Activated naive CD8-positive, alpha-beta T cell treated with anti-CD3 and anti-CD28 coated beads, Interleukin-2, amount 10 ng/mL, durations not matched to agents 7 days and 5 days (primary cell): ENCODE measurements at regions not wholly inside any gene's neighbourhood (a gene's known extent, or its start where the extent isn't known, plus 50 kb on each side); places are given as distances from the start of the nearest gene placed in this dataset.

Experiments used
- ATAC-seq: fragments of 150-1000 bp; cut with Tn5 transposase; one replicate; pipeline ENCODE4 v1.10.0; 2021; ENCODE audit warnings: low read depth, moderate library complexity
- POLR2A ChIA-PET: fragments of 350-600 bp; sonication (Branson Sonifier 250); formaldehyde crosslinking; loops from one replicate; lab custom pipeline; 2021; ENCODE audit warnings: antibody characterized with exemption; lab: Charles Lee
- DNase-seq: peaks from one replicate; pipeline ENCODE4 v3.0.0; 2021
- H3K27ac Mint-ChIP-seq: one replicate; pipeline ENCODE4 v1.8.0; 2022; ENCODE audit warnings: mild to moderate bottlenecking, mixed read lengths
- H3K27me3 Mint-ChIP-seq: one replicate; pipeline ENCODE4 v1.8.0; 2022; ENCODE audit warnings: mild to moderate bottlenecking, moderate library complexity, mixed read lengths
- H3K36me3 Mint-ChIP-seq: one replicate; pipeline ENCODE4 v1.8.0; 2021; ENCODE audit warnings: mild to moderate bottlenecking, mixed read lengths
- H3K4me1 Mint-ChIP-seq: one replicate; pipeline ENCODE4 v1.8.0; 2021; ENCODE audit warnings: mixed read lengths
- H3K4me3 Mint-ChIP-seq: one replicate; pipeline ENCODE4 v1.8.0; 2022; ENCODE audit warnings: mild to moderate bottlenecking, moderate library complexity, mixed read lengths
- H3K9me3 Mint-ChIP-seq: one replicate; pipeline ENCODE4 v1.8.0; 2021; ENCODE audit warnings: mixed read lengths

DNA sequence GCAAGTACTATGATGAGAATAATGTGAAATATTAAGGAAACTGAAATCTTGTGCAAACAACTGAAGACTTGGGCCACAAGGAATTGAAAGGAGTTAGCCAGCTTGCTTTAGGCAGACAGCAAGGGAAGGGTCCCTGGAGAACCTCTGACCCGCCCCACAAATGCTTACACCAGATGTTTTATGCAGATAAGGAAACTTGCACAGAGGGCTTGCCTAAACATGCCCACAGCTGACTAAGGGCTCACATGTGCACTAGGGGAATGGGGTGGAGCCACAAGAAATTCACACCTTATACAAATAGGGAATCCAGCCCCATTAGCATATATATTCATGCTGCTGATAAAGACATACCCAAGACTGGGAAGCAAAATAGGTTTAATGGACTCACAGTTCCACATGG, 86.1 kb upstream of the CYYR1 start:
- Mint-ChIP-seq H3K27me3 (peaks cover 2% of the 10 kb centered on the region), H3K4me3 (no peak overlapping the region), H3K36me3 (no peaks in the 10 kb centered on the region), H3K9me3 (peaks cover 2% of the 10 kb centered on the region), H3K4me1 (no peaks in the 10 kb centered on the region), H3K27ac (no peak overlapping the region)
- no peak for DNase-seq
- POLR2A ChIA-PET: no interaction called here
- no peak for ATAC-seq

DNA sequence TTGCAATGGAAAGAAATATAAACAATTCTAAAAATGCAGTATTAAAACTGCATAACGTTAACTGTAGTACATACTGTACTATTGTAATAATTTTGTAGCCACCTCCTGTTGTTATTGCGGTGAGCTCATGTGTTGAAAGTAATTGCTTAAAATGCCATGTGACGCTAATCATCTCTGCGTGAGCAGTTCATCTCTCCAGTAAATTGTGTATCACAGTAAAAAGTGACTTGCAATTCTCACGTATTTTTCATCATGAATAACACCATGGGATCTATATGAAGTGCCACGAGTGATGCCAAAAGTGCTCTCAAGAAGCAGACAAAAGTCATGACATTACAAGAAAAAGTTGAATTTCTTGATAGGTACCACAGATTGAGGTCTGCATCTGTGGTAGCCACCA, 82.4 kb upstream of the CYYR1 start:
- Mint-ChIP-seq H3K4me3 (no peak overlapping the region), H3K27ac (no peak overlapping the region), H3K36me3 (no peaks in the 10 kb centered on the region), H3K9me3 (peaks cover 2% of the 10 kb centered on the region), H3K4me1 (no peaks in the 10 kb centered on the region), H3K27me3 (peaks cover 2% of the 10 kb centered on the region)
- DNase-seq: no peak
- no peak for ATAC-seq
- POLR2A ChIA-PET: no interaction called here

DNA sequence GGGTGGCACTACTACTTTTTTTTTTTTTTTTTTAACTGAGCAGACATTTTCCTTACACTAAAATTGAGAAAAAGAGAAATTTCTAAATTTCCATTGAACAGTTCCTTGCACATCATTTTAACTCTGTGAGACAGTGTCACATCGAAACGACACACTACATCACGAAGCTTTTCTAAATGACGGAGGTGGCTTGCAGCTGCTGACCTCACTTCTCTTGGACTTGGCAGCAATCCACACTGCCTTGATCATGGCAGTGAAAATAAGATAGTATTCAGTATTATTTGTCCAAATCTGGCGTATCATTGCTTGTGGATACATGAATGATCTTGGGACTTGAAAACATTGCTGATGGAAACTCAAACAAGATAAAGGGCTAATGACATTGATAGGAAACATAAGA, 80.3 kb upstream of the CYYR1 start:
- POLR2A ChIA-PET: no interaction called here
- ATAC-seq: no peak
- H3K27ac Mint-ChIP-seq: no peak overlapping the region

DNA sequence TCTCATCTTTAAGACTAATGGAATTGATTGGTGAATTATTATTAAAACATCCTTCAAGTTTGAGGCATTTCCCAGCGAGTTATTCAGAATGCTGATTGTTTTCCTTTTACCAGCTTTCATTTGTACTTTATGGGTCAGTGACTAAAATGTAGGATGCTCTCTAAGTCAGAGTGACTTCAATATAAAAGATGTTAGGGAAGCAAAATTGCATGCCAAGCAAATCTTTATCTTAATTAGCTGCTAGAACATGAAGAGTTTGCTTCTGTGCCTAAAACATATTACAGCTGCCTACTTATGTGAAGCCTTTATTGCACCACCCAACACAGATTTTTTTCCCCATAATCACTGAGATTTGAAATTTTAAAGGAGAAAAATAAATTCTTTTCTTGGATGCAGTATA, 79.8 kb upstream of the CYYR1 start:
- DNase-seq (no peak), ATAC-seq (no peak)
- Mint-ChIP-seq H3K9me3 (no peaks in the 10 kb centered on the region), H3K27ac (no peak overlapping the region), H3K36me3 (no peaks in the 10 kb centered on the region), H3K27me3 (peaks cover 1% of the 10 kb centered on the region), H3K4me1 (no peaks in the 10 kb centered on the region), H3K4me3 (no peak overlapping the region)
- POLR2A ChIA-PET: no interaction called here

More for the DNA sequence above, 80.3 kb upstream of the CYYR1 start:
- no peak for DNase-seq
- Mint-ChIP-seq H3K27me3 (peaks cover 4% of the 10 kb centered on the region), H3K36me3 (no peaks in the 10 kb centered on the region), H3K9me3 (no peaks in the 10 kb centered on the region), H3K4me3 (no peak overlapping the region), H3K4me1 (no peaks in the 10 kb centered on the region)

DNA sequence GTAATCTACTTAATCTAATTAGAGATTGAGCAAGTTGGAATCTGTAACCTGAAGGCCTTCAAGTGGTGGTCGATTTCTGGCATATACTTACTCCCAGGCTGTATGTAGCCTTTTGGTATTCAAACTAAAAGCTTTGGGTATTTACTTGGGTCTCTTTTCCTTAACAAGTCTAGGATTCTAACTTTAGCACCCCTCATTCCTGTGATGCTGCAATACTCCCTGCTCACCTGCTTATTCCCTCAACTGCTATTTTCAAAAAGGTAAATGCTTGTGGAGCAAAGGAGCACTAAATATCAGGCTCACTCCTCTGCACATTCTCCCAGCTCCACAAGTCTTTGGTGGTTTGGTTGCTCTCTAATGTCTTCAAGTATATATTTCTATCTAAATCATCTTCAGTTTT, 68.0 kb upstream of the CYYR1 start:
- ATAC-seq: no peak
- no peak overlapping the region for H3K27ac Mint-ChIP-seq
- no peak overlapping the region for H3K4me3 Mint-ChIP-seq

DNA sequence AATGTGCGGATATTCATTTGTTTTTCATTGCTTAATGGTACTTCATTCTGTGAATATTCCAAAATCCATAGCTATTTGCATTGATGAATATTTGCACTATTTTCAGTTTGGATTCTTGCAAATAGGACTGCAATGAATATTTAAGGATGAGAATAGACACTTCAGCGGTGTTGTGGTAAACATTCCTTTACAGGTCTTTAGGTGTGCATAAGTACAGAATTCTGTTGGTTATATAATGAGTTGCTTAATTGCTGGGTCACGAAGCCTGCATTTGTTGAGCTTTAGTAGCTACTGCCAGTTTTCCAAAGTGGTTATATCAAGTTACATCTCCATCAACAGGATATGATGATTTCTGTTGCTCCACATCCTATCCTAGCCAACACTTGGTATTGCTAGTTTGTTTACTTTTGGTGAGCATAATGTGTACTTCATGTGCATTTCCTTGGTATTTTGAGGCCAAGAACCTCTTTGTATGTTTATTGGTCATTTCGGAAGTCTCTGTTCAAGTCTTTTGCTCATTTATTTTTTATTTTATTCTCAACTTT, 64.2 kb upstream of the CYYR1 start:
- POLR2A ChIA-PET: no interaction called here
- H3K4me3 Mint-ChIP-seq: no peak overlapping the region
- no peak for ATAC-seq

More for the DNA sequence above, 68.0 kb upstream of the CYYR1 start:
- Mint-ChIP-seq H3K9me3 (peaks cover 3% of the 10 kb centered on the region), H3K36me3 (no peaks in the 10 kb centered on the region), H3K27me3 (no peaks in the 10 kb centered on the region), H3K4me1 (no peaks in the 10 kb centered on the region)
- POLR2A ChIA-PET: no interaction called here
- no peak for DNase-seq

DNA sequence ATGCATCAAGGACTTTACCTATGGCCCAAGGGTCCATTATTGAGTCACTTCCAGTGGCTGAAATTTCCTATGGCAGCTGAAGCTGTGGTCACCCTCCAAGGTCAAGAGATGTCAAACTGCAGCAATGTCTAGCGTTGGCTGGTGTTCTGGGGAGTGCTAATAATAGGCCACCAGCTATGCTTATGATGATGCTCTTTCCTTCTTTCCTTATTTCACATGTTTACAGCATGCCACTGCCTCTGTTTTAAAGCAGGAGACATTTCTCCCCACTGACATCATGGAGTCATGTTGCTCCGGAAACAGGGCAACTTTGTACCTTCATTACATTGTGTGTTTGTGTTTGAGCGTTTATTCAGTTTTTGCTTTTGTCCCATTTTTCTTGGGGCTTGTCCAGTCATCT, 62.6 kb upstream of the CYYR1 start:
- H3K36me3 Mint-ChIP-seq: no peaks in the 10 kb centered on the region
- H3K4me1 Mint-ChIP-seq: no peaks in the 10 kb centered on the region
- no peaks in the 10 kb centered on the region for H3K27me3 Mint-ChIP-seq
- no peak overlapping the region for H3K27ac Mint-ChIP-seq
- no peak for DNase-seq
- ATAC-seq: no peak
- no peak overlapping the region for H3K4me3 Mint-ChIP-seq
- H3K9me3 Mint-ChIP-seq: peaks cover 8% of the 10 kb centered on the region
- POLR2A ChIA-PET: no interaction called here

More for the DNA sequence above, 64.2 kb upstream of the CYYR1 start:
- DNase-seq: no peak
- Mint-ChIP-seq H3K36me3 (no peaks in the 10 kb centered on the region), H3K9me3 (peaks cover 6% of the 10 kb centered on the region), H3K27me3 (no peaks in the 10 kb centered on the region), H3K4me1 (no peaks in the 10 kb centered on the region), H3K27ac (no peak overlapping the region)

DNA sequence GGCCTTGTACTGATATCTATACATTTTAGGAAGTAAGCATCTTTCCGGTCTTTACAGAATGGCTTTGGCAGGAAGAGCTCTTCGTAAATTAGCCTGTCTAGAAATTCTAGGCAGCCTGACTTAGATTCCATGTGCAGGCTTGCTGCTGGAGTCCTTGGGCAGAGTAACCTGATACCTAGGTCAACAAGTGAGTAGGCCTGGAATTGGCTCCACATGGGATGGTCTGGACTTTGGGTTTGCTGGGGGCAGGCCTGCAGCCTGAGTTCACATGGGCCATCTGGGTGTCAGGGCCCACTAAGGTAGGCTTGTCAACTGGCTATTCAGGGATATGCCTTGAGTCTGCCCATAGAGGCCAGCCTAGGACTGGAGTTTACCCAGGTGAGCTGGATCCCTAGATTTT, 59.6 kb upstream of the CYYR1 start:
- Mint-ChIP-seq H3K9me3 (peaks cover 5% of the 10 kb centered on the region), H3K4me3 (no peak overlapping the region), H3K4me1 (no peaks in the 10 kb centered on the region), H3K27ac (no peak overlapping the region), H3K27me3 (no peaks in the 10 kb centered on the region), H3K36me3 (no peaks in the 10 kb centered on the region)
- ATAC-seq (no peak), DNase-seq (no peak)
- POLR2A ChIA-PET: no interaction called here

DNA sequence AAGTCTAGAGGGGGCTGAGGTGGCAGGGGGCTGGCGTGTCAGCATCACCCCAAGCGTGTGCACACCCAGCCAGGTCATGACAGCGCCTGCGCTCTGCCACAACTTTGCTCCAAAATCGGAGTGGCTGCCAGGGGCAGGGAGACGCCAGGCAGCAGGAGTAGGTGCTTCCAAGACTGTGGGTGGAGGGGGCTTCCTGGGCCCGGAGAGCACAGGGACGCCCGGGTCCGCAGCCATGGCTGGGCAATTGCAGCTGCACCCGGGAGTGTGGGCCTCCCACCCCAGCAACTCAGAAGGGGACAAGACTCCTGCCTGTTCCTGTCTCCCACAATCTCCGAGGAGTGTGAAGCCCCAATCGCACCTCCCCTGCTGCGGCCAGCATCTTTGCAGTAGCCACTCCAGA, 53.1 kb upstream of the CYYR1 start:
- ATAC-seq (no peak), DNase-seq (no peak)
- Mint-ChIP-seq H3K27me3 (no peaks in the 10 kb centered on the region), H3K4me1 (no peaks in the 10 kb centered on the region), H3K4me3 (no peak overlapping the region), H3K36me3 (no peaks in the 10 kb centered on the region), H3K9me3 (no peaks in the 10 kb centered on the region), H3K27ac (no peak overlapping the region)
- POLR2A ChIA-PET: no interaction called here

DNA sequence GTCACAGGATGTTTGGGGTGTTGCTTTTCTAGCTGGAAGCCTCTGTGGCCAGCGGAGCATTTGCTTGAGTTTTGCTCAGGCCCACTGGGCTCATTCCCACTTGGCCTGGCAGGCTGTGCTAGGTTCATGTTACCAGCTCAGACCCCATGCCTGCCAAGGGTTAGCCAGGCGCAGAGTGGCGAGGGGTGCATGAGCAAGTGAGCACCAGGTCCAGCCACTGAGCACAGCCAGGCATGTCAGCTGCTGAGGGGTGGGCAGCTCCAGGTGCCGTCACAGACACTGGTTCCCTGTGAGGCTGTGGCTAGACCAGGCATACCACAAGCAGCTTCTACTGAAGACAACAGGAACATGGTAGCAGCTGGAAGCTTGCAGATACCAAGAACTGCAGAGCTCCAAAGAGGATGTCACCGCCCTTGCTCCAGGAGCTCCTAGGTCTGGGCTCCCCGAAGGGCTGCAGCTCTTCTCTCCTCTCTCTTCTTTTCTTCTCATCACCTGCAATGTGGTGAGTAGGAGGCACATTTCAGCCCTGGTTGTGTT, 52.0 kb upstream of the CYYR1 start:
- no peaks in the 10 kb centered on the region for H3K27me3 Mint-ChIP-seq
- no peaks in the 10 kb centered on the region for H3K4me1 Mint-ChIP-seq
- H3K27ac Mint-ChIP-seq: no peak overlapping the region
- H3K9me3 Mint-ChIP-seq: no peaks in the 10 kb centered on the region
- no peak for ATAC-seq
- H3K4me3 Mint-ChIP-seq: no peak overlapping the region
- no peak for DNase-seq
- no peaks in the 10 kb centered on the region for H3K36me3 Mint-ChIP-seq
- POLR2A ChIA-PET: no interaction called here
